Mesenchymal stem cell (in vitro differentiated cells and primary cell): ENCODE measurements at regions not wholly inside any gene's neighbourhood (a gene's known extent, or its start where the extent isn't known, plus 50 kb on each side); places are given as distances from the start of the nearest gene placed in this dataset.

Source experiments
- DNase-seq: peaks from one replicate; pipeline ENCODE4 v3.0.0-alpha.2; 2013
- H2AFZ ChIP-seq: one replicate; pipeline ENCODE4 v1.6.1; 2013; ENCODE audit warnings: low read depth, mild to moderate bottlenecking, control low read depth, inconsistent platforms, low read length, moderate library complexity
- H2AK5ac ChIP-seq: 2 replicates; pipeline ENCODE4 v1.6.1; 2013; ENCODE audit warnings: low read length, moderate library complexity, mild to moderate bottlenecking, inconsistent platforms; ENCODE audit not compliant: severe bottlenecking
- H2BK120ac ChIP-seq: one replicate; pipeline ENCODE4 v1.6.1; 2013; ENCODE audit warnings: low read depth, mild to moderate bottlenecking, inconsistent platforms, low read length, moderate library complexity
- H2BK12ac ChIP-seq, 2 experiments: one replicate each; pipeline ENCODE4 v1.6.1; 2013; ENCODE audit warnings: inconsistent platforms in 2 of 2, low read length in 2 of 2, mild to moderate bottlenecking in 2 of 2, moderate library complexity in 2 of 2, control low read depth in 1 of 2
- H2BK15ac ChIP-seq: one replicate; pipeline ENCODE4 v1.6.1; 2013; ENCODE audit warnings: mild to moderate bottlenecking, low read depth, inconsistent platforms; ENCODE audit not compliant: poor library complexity, severe bottlenecking
- H2BK5ac ChIP-seq: 2 replicates; pipeline ENCODE4 v1.6.1; 2013; ENCODE audit warnings: low read depth, mild to moderate bottlenecking, low read length, control low read depth, inconsistent platforms; ENCODE audit not compliant: poor library complexity, severe bottlenecking
- H3K14ac ChIP-seq, 2 experiments: one replicate each; pipeline ENCODE4 v1.6.1; 2013; ENCODE audit warnings: inconsistent platforms in 2 of 2, low read length in 2 of 2, control low read depth in 1 of 2, mild to moderate bottlenecking in 1 of 2, moderate library complexity in 1 of 2
- H3K18ac ChIP-seq, 2 experiments: one replicate each; pipeline ENCODE4 v1.6.1; 2013; ENCODE audit warnings: inconsistent platforms in 2 of 2, low read length in 2 of 2, control low read depth in 1 of 2, low read depth in 1 of 2, mild to moderate bottlenecking in 1 of 2
- H3K23ac ChIP-seq, 2 experiments: one replicate each; pipeline ENCODE4 v1.6.1; 2013; ENCODE audit warnings: inconsistent platforms in 2 of 2, low read length in 2 of 2, mild to moderate bottlenecking in 2 of 2, moderate library complexity in 2 of 2, control low read depth in 1 of 2
- H3K27ac ChIP-seq: 2 replicates; pipeline ENCODE4 v1.5.1; 2013; ENCODE audit warnings: mild to moderate bottlenecking, moderate library complexity, low read length, control low read depth, inconsistent platforms; ENCODE audit not compliant: poor library complexity, severe bottlenecking
- H3K27me3 ChIP-seq, 2 experiments: 2 replicates each; pipeline versions ENCODE4 v1.6.1 to v1.7.0; 2013; ENCODE audit warnings: low read length in 2 of 2, mild to moderate bottlenecking in 2 of 2, moderate library complexity in 2 of 2, control low read depth in 1 of 2, inconsistent platforms in 1 of 2; ENCODE audit not compliant: control insufficient read depth in 1 of 2, insufficient read depth in 1 of 2
- H3K36me3 ChIP-seq, 2 experiments: 2 replicates each; pipeline versions ENCODE4 v1.6.1 to v1.7.0; 2013; ENCODE audit warnings: low read length in 2 of 2, control low read depth in 1 of 2, inconsistent platforms in 1 of 2, low read depth in 1 of 2, mild to moderate bottlenecking in 1 of 2; ENCODE audit not compliant: insufficient read depth in 2 of 2, control insufficient read depth in 1 of 2
- H3K4ac ChIP-seq, 2 experiments: one replicate each; pipeline ENCODE4 v1.6.1; 2013; ENCODE audit warnings: inconsistent platforms in 2 of 2, low read length in 2 of 2, mild to moderate bottlenecking in 2 of 2, moderate library complexity in 2 of 2, control low read depth in 1 of 2, low read depth in 1 of 2
- H3K4me1 ChIP-seq: 2 replicates; pipeline ENCODE4 v1.6.1; 2013; ENCODE audit warnings: low read depth, low read length, control low read depth; ENCODE audit not compliant: control insufficient read depth, insufficient read depth
- H3K4me2 ChIP-seq: 2 replicates; pipeline ENCODE4 v1.6.1; 2013; ENCODE audit warnings: low read length, mild to moderate bottlenecking, inconsistent platforms; ENCODE audit not compliant: poor library complexity, severe bottlenecking
- H3K4me3 ChIP-seq, 2 experiments: 2 replicates each; pipeline versions ENCODE4 v1.5.1 to v1.7.0; 2013; ENCODE audit warnings: low read length in 2 of 2, mild to moderate bottlenecking in 2 of 2, control low read depth in 1 of 2, low read depth in 1 of 2; ENCODE audit not compliant: insufficient read depth in 1 of 2
- H3K79me1 ChIP-seq: replicated peaks from 2 replicates; pipeline ENCODE4 v1.6.1; 2013; ENCODE audit warnings: mild to moderate bottlenecking, control low read depth, low read length, inconsistent platforms; ENCODE audit not compliant: poor library complexity, severe bottlenecking
- H3K9ac ChIP-seq: 2 replicates; pipeline ENCODE4 v1.7.0; 2013; ENCODE audit warnings: mild to moderate bottlenecking, low read length, moderate library complexity
- H3K9me3 ChIP-seq: 2 replicates; pipeline ENCODE4 v1.7.0; 2013; ENCODE audit warnings: mild to moderate bottlenecking, low read length; ENCODE audit not compliant: control insufficient read depth
- H4K8ac ChIP-seq: one replicate; pipeline ENCODE4 v1.6.1; 2013; ENCODE audit warnings: inconsistent platforms, mild to moderate bottlenecking, low read length, moderate library complexity
- H4K91ac ChIP-seq: one replicate; pipeline ENCODE4 v1.6.1; 2013; ENCODE audit warnings: mild to moderate bottlenecking, low read length, inconsistent platforms
- WGBS: methylation state at CpG from one replicate; pipeline ENCODE4 v1.1.7; 2013; ENCODE audit warnings: mixed read lengths; 5-methylcytosine and 5-hydroxymethylcytosine counted together

- Histone ChIP-seq H2BK120ac (no peak overlapping the region), H3K14ac (no peak overlapping the region), H3K4me1 (no peaks in the 10 kb centered on the region), H2BK15ac (no peak overlapping the region), H3K4me2 (no peak overlapping the region), H3K79me1 (no peaks in the 10 kb centered on the region), H3K36me3 (no peaks in the 10 kb centered on the region), H3K27me3 (peaks cover 3 to 24% of the 10 kb centered on the region in 2 experiments), H2BK5ac (no peak overlapping the region), H3K9me3 (peaks cover 6% of the 10 kb centered on the region), H3K23ac (no peak overlapping the region), H3K27ac (no peak overlapping the region), H3K4ac (no peak overlapping the region), H2AFZ (no peak overlapping the region), H2BK12ac (no peak overlapping the region), H3K9ac (no peak overlapping the region), H3K18ac (no peak overlapping the region), H4K91ac (no peak overlapping the region), H3K4me3 (no peak overlapping the region), H2AK5ac (no peak overlapping the region), H4K8ac (no peak overlapping the region)
- WGBS = no CpG with 5 or more reads among the region's 3 CpGs
- no peak for DNase-seq
Observed at GRCh38 chr3:72543246-72543645, 305.0 kb downstream of the SHQ1 start.

GRCh38 chr3:72542781-72543180, 305.5 kb downstream of the SHQ1 start:
- Histone ChIP-seq H4K8ac (no peak overlapping the region), H3K27me3 (peaks cover 3 to 26% of the 10 kb centered on the region in 2 experiments), H2BK120ac (no peak overlapping the region), H3K18ac (no peak overlapping the region), H3K4me3 (no peak overlapping the region), H2BK12ac (no peak overlapping the region), H2AK5ac (no peak overlapping the region), H3K4me1 (no peaks in the 10 kb centered on the region), H3K14ac (no peak overlapping the region), H3K9ac (no peak overlapping the region), H3K23ac (no peak overlapping the region), H3K9me3 (peaks cover 6% of the 10 kb centered on the region), H2AFZ (no peak overlapping the region), H3K4me2 (no peak overlapping the region), H3K27ac (no peak overlapping the region), H3K36me3 (no peaks in the 10 kb centered on the region), H4K91ac (no peak overlapping the region), H3K4ac (no peak overlapping the region), H2BK5ac (no peak overlapping the region), H2BK15ac (no peak overlapping the region), H3K79me1 (no peaks in the 10 kb centered on the region)
- DNase-seq = no peak
- 88% methylated on average over 6 of the region's 6 CpGs for WGBS

- Histone ChIP-seq H3K9me3 (peaks cover 6% of the 10 kb centered on the region), H2BK12ac (no peak overlapping the region), H4K91ac (no peak overlapping the region), H3K79me1 (no peaks in the 10 kb centered on the region), H2AK5ac (no peak overlapping the region), H2AFZ (no peak overlapping the region), H3K14ac (no peak overlapping the region), H3K4me1 (no peaks in the 10 kb centered on the region), H3K18ac (no peak overlapping the region), H3K4me3 (no peak overlapping the region), H3K9ac (no peak overlapping the region), H3K27me3 (peaks cover 8 to 46% of the 10 kb centered on the region in 2 experiments), H2BK5ac (no peak overlapping the region), H2BK120ac (no peak overlapping the region), H3K27ac (no peak overlapping the region), H3K4ac (no peak overlapping the region), H3K36me3 (no peaks in the 10 kb centered on the region), H4K8ac (no peak overlapping the region), H3K4me2 (no peak overlapping the region), H3K23ac (no peak overlapping the region), H2BK15ac (no peak overlapping the region)
- 92% methylated on average over 5 of the region's 5 CpGs for WGBS
- DNase-seq = no peak
Observed at GRCh38 chr3:72539856-72540255, 308.4 kb downstream of the SHQ1 start.

GRCh38 chr3:72538070-72538745, 310.0 kb downstream of the SHQ1 start:
- no peak overlapping the region for H3K23ac ChIP-seq

More at GRCh38 chr3:72538070-72538745, 310.0 kb downstream of the SHQ1 start:
- no peak overlapping the region for H2BK5ac ChIP-seq
- no peaks in the 10 kb centered on the region for H3K36me3 ChIP-seq
- H3K9me3 ChIP-seq = peaks cover 6% of the 10 kb centered on the region
- no peak overlapping the region for H3K27ac ChIP-seq
- no peaks in the 10 kb centered on the region for H3K79me1 ChIP-seq
- no peak overlapping the region for H3K14ac ChIP-seq
- no peak overlapping the region for H2AFZ ChIP-seq
- H3K4me2 ChIP-seq = no peak overlapping the region
- WGBS = 83% methylated on average over 5 of the region's 6 CpGs
- no peak for DNase-seq
- peaks cover 11 to 56% of the 10 kb centered on the region in 2 experiments for H3K27me3 ChIP-seq
- H2BK120ac ChIP-seq = no peak overlapping the region
- no peak overlapping the region for H2BK15ac ChIP-seq
- H3K9ac ChIP-seq = no peak overlapping the region
- no peaks in the 10 kb centered on the region for H3K4me1 ChIP-seq
- H3K18ac ChIP-seq = no peak overlapping the region
- H3K4me3 ChIP-seq = no peak overlapping the region
- no peak overlapping the region for H2BK12ac ChIP-seq
- no peak overlapping the region for H4K91ac ChIP-seq
- no peak overlapping the region for H3K4ac ChIP-seq
- H2AK5ac ChIP-seq = no peak overlapping the region
- H4K8ac ChIP-seq = no peak overlapping the region
